HG02678 (cell line): ENCODE measurements at regions not wholly inside any gene's neighbourhood (a gene's known extent, or its start where the extent isn't known, plus 50 kb on each side); places are given as distances from the start of the nearest gene placed in this dataset.
"Not testable (repeated sequence)": the region's sequence is repeated elsewhere in the genome, so short reads cannot be mapped to it uniquely, and the experiment has no call there.

ENCODE experiments used
- ATAC-seq: cut with Tn5 transposase; IDR thresholded peaks from one replicate; pipeline ENCODE4 v1.9.1; 2021; ENCODE audit warnings: mild to moderate bottlenecking, moderate library complexity; ENCODE audit not compliant: unreplicated experiment

- ATAC-seq: no peak
These were observed 139.5 kb upstream of the SMYD2 start for GRCh38 chr1:214141486-214141885.

DNA sequence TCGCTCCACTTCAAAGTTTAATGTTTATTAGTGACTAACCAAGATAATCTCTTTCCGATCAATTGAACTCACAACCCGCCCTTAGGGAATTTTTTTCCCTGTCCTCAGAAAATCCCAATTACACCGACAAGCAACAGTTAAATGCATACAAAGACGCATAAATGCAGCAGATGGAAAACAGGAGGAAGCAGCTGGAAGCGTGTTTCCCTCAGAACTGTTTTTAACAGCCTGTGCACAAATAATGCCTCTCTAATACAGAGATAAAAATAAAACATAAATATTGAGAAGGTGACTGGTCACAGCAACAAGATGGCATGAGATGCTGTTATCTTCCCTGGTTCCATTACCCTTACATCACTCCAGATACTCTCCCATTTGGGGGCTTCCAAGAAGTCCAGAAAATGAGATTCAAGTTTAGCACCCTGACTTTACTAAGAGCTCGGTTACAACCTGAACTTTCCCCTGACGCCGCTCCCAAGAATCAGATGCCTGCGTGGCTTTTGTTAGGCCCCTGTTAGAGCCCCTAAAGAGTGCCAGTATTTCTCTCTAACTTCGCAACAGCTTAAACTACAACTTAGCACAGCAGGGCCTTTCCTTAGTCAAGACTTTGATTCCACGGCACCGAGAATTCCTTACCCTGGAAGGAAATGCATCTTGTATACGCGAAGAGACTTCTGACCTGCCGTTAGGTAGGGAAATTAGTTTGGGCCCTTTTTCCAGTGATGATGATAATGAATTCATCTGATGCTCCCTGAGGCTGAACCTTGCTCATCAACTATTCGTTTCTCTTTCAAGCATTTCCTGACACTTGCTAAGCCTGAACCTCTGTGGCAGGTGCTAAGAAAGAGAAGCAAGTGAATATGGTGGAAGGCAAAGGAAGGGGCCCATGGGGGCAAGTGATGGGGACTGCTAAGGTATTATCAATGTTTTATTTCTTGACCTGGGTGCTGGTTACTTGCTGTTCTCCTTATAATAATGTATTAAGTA lies 137.7 kb upstream of the SMYD2 start:
- ATAC-seq: no peak

- ATAC-seq: not testable (repeated sequence)
These were observed 136.4 kb upstream of the SMYD2 start for GRCh38 chr1:214144521-214144920.

- no peak for ATAC-seq
These were observed 134.4 kb upstream of the SMYD2 start for GRCh38 chr1:214146523-214146922.

DNA sequence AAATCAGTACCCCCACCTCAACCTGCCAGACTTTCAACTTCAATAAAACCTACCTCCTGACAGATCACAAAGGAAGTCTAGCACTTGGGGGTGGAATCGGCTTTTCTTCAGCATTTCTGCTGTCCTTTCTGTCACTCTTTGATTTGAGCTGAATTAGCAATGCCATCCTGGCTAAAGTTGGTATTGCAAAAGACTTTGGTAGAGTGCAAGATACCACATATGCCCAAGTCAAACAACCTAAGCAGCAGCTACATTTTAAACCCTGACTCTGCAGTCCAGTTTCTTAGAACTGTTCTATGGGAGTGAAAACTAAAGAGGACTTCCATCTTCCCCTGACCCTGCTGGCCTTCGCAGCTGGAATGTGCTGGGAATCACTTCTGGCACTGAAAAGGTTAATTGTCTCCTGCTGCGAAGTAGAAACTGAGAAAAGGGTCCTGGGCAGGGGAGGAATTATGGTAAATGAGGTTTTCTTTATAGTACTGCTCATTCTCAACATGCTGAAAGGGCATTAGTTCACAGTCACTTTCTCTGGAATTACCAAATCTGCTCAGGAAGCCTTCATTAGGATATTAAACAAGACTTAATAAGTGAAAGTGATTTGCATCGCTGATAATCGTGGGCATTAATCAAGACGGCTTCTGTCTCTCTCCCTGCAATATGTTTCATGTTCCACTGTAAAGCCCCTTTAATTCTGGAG lies 126.2 kb upstream of the SMYD2 start:
- ATAC-seq: no peak

DNA sequence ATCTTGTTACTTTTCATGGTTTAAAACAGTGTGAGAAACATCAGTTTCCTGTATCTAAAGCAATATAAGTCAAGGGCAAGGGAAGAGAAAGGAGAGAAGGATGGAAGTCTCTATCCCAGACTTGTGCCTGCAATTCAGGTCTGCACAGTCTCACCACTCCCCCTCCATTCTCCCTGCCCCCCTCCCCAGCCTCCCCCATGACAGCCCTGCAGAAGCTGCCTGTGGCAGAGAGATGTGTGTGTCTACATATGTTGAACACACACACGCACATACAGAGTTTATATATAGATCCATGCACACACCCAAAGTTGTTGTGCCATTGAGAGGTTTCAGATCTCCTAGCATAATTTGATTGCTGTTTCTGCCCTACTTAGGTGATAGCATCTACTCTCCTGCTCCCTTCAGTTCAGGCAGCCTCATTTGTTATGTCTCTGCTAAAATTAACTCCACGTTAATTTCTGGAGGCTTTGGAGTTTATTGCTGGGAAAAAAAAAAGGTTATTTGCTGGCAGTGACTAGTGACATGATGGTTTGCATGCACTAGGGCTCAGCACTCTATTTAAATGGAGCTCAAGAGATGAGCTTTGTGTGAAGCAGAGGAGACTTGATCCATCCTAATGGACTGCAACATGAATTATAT lies 124.9 kb upstream of the SMYD2 start:
- ATAC-seq: no peak

- ATAC-seq: no peak
These were observed 116.8 kb upstream of the SMYD2 start for GRCh38 chr1:214164173-214164572.

DNA sequence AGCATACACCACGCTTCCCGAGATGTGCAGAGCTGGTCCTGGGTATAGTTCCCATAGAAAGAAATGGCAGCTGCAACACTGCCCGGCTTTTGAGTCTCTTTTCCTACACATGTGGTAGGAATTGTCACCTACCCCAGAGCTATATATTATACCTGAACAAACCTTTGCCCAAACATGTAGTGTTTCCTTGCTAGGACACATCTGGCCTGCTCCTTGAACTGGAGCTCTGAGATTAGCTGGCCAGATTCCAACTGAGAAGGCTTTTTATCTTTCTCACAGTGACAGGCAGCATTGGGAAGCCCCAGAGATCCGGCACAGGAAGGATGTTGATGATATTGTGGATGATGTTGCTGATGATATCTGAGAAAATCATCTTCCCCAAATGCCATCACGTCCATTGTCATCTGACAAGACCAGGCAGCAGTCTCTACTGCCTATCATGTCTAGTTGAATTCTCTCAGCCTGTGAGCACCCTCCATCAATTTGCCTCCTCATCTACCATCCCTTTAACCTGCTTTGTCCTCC lies 115.0 kb upstream of the SMYD2 start:
- no peak for ATAC-seq

DNA sequence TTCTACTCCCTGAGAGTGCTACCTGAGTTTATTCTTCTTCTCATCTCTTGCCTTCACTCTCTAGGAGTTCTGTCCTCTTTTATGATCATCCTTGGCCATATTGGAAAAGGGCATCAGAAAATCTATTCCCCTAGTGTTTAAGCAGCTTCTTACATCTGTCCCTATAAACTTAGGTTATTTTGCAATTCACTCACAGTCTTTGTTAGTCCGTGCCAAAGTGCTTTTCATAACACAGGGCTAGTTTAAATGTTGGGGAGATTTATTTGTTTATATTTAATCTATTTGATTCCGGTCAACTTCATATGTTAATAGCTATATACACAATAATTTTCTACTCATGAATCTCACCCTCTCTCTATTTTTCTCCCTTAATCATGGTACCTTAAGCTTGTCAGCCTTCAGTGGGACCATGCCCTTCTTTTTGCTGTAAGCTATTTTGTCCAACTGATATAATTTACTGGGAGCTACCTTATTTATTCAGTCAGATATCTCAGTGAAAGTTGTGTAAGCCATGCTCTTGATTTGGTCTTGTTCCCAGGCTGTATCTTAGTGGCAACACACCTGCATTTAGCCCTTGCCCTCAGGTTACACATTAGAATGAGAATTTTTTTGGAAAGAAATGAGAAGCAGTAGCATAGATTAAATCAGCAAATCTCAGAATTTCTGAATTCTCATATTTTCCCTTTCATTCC lies 106.3 kb upstream of the SMYD2 start:
- ATAC-seq: no peak

DNA sequence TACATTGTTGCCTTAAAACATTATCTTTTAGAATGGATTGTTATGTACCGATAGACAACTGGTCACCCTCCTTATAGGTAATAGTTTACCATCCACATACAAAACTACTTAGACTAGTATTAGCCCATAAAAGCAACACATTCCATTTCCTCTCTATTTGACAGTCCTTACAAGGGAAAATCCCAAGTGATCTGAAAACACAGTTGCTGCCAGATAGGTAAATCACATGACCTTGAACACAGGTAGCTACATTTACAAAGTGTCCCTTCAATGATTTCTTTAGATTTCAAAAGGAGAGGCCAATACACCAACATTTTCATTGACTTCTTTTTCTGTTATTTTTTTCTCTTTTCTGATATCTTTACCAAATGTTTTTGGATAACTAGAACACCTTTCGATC lies 102.9 kb upstream of the SMYD2 start:
- no peak for ATAC-seq

- ATAC-seq: no peak
These were observed 96.0 kb upstream of the SMYD2 start for GRCh38 chr1:214184992-214185391.

- no peak for ATAC-seq
These were observed 94.7 kb upstream of the SMYD2 start for GRCh38 chr1:214186103-214186824.

DNA sequence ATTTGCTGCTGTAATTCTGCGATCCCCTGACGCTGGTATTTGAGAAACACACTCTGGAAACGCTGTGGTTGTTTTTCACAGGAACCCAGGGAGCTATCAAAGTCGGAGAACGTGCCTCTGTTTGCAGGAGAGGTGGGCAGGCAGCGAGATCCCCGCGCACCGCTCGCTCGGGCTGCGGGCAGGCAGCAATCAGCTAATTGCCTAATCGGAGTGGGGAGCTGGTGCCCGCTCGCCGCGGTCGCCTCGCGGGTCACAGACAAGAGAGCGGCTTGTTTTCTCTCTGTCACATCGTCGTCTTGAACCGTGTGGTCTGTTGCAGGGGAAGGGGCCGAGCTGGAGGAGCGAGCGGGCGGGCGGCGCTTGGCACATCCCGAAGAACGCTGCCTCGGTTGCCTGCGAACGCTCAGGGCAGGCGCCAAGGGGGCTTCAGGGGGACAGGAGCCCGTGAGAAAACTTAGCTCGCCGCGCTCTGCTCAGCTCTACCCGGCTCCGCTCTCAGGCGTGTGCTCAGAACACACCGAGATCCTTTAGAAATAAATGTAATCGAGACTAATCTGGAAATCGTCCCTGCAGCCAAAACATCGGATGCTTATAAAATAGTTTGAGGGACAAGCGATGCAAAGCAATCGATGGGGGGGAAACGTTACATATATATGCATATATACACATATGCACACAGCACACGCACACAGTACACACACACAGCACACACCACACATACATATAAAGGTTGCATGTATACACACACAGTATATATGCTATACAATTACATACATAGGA lies 93.6 kb upstream of the SMYD2 start:
- ATAC-seq: no peak

- no peak for ATAC-seq
These were observed 93.0 kb upstream of the SMYD2 start for GRCh38 chr1:214187933-214188332.

- ATAC-seq: no peak
These were observed 92.1 kb upstream of the SMYD2 start for GRCh38 chr1:214188835-214189234.

DNA sequence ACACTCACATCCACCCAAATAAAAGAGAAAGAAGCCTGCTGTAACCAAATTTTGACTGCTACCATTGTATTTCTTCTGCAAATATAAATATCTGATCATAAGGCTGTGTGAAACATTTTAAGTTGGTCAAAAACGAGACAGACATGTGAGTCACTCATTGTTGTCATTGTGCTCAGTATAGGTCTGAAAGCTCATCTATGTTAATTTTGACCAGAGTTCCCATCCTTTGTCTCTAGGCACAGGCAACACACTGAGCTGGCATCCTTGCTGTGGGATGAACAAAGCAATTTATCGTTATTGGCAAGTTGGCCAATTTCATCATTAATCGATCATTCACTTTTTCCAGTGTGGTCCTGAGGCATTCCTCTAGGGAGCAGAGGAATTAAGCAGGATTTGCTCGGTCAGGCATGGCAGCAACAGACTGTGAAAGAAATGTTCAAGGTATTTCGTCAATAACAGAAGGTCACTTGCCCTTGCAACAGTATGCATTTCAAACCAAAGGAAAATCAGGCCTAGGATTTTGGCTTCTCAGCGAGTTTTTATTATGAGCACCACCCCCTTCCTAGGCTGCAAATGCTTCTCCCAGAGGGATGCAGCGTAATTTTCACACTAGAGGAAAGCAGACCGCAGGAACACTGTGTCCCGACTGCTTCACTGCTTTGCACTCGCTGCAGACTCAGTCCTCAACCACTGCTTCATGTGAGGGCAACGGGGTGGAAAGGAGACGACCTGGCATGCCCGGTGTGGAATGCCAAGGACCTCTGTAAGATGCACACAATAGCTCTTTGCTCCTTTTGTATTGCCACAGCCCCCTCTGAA lies 87.9 kb upstream of the SMYD2 start:
- no peak for ATAC-seq

- no peak for ATAC-seq
These were observed 87.3 kb upstream of the SMYD2 start for GRCh38 chr1:214193691-214194090.

- ATAC-seq: no peak
These were observed 82.4 kb upstream of the SMYD2 start for GRCh38 chr1:214198571-214198970.

- ATAC-seq: no peak
These were observed 81.4 kb upstream of the SMYD2 start for GRCh38 chr1:214199585-214199984.
